PC-9 (cell line): ENCODE measurements at regions not wholly inside any gene's neighbourhood (a gene's known extent, or its start where the extent isn't known, plus 50 kb on each side); places are given as distances from the start of the nearest gene placed in this dataset.

Experiments
- BruUV-seq: library from RNA; stranded (reverse); fragments of 400-500 nt; replicated peaks from 2 replicates; lab custom pipeline; 2021; lab: Mats Ljungman, UMichigan
- CTCF ChIA-PET: fragments of 300-600 bp; sonication (Branson Sonifier 250); formaldehyde crosslinking; loops from one replicate; lab custom pipeline; 2022; ENCODE audit warnings: antibody characterized with exemption; lab: Charles Lee
- POLR2A ChIA-PET: fragments of 300-600 bp; sonication (Branson Sonifier 250); formaldehyde crosslinking; loops from one replicate; lab custom pipeline; 2022; ENCODE audit warnings: antibody characterized with exemption; ENCODE audit not compliant: unreplicated experiment; lab: Charles Lee
- DNase-seq, 2 experiments: peaks; one replicate each; pipeline versions ENCODE4 v3.0.0 to v3.0.0-alpha.2; 2015 to 2022; ENCODE audit warnings: mixed read lengths in 1 of 2
- H2AFZ ChIP-seq: fragments of 200-600 bp; sonication (generic); 2 replicates; pipeline ENCODE4 v1.8.1; 2017; ENCODE audit warnings: antibody characterized with exemption
- H3F3A ChIP-seq: fragments of 200-600 bp; sonication (generic); 2 replicates; pipeline ENCODE4 v1.8.1; 2017; ENCODE audit warnings: antibody characterized with exemption, mild to moderate bottlenecking, low read depth; ENCODE audit not compliant: insufficient read depth
- H3K27ac ChIP-seq: fragments of 200-600 bp; sonication (generic); 2 replicates; pipeline ENCODE4 v1.6.1; 2016; ENCODE audit warnings: mixed run types
- H3K27me3 ChIP-seq: fragments of 200-600 bp; sonication (generic); 2 replicates; pipeline ENCODE4 v1.6.1; 2016; ENCODE audit warnings: low read depth, mixed run types; ENCODE audit not compliant: insufficient read depth
- H3K36me3 ChIP-seq: fragments of 200-600 bp; sonication (generic); 2 replicates; pipeline ENCODE4 v1.6.1; 2016; ENCODE audit warnings: low read depth, mixed run types
- H3K4me1 ChIP-seq: fragments of 200-600 bp; sonication (generic); replicated peaks from 2 replicates; pipeline ENCODE4 v1.6.1; 2016; ENCODE audit warnings: mixed run types; ENCODE audit not compliant: insufficient read depth
- H3K4me2 ChIP-seq: fragments of 200-600 bp; sonication (generic); 2 replicates; pipeline ENCODE4 v1.6.1; 2017; ENCODE audit warnings: mixed run types
- H3K4me3 ChIP-seq: fragments of 200-600 bp; sonication (generic); 2 replicates; pipeline ENCODE4 v1.6.1; 2016; ENCODE audit warnings: mixed run types
- H3K79me2 ChIP-seq: fragments of 200-600 bp; sonication (generic); 2 replicates; pipeline ENCODE4 v1.6.1; 2017; ENCODE audit warnings: low read depth, mixed run types
- H3K9me2 ChIP-seq: fragments of 200-600 bp; sonication (generic); 2 replicates; pipeline ENCODE4 v1.8.1; 2017; ENCODE audit warnings: mild to moderate bottlenecking; ENCODE audit not compliant: insufficient read depth
- H3K9me3 ChIP-seq: fragments of 200-600 bp; sonication (generic); 2 replicates; pipeline ENCODE4 v1.8.1; 2016; ENCODE audit warnings: low read depth; ENCODE audit not compliant: insufficient read depth
- H4K20me1 ChIP-seq: fragments of 200-600 bp; sonication (generic); 2 replicates; pipeline ENCODE4 v1.8.1; 2017; ENCODE audit not compliant: insufficient read depth
- EZH2 ChIP-seq: fragments of 200-600 bp; sonication (generic); IDR thresholded peaks from 2 replicates; pipeline ENCODE4 v1.8.0; 2017; ENCODE audit warnings: antibody characterized with exemption, low read depth
- intact Hi-C: fragments of 100-400 bp; cut with micrococcal nuclease; formaldehyde crosslinking; loops from one replicate; pipeline ENCODE4 v1.10.0; 2022; ENCODE audit not compliant: unreplicated experiment
- TF ChIP-seq, protein P1 (sequence below): fragments of 200-600 bp; sonication (generic); conservative IDR thresholded peaks from 2 replicates; pipeline ENCODE4 v1.6.1; 2017; ENCODE audit warnings: mixed run types, antibody characterized with exemption, mild to moderate bottlenecking, moderate library complexity

DNA sequence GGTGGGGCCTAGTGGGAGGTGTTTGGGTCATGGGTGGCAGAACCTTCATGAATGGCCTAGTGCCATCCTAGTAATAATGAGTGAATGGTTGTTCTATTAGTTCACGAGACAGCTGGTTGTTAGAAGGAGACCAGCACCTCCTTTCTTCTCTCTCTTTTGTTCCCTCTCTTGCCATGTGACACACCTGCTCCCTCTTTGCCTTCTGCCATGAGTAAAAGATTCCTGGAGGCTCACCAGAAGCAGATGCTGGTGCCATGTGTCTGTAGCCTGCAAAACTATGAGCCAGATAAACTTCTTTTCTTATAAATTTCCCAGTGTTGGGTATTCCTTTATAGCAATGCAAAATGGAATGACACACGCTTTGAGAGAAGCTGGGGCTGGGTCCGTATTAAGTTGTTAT lies 89.0 kb upstream of the SLC4A7 start:
- DNase-seq = no peak
- H3K27me3 ChIP-seq = no peaks in the 10 kb centered on the region
- no peaks in the 10 kb centered on the region for H3F3A ChIP-seq
- ChIA-PET POLR2A (no interaction called here), CTCF (no interaction called here)
- no TSS peak for BruUV-seq
- no peaks in the 10 kb centered on the region for H3K79me2 ChIP-seq
- peaks cover 6% of the 10 kb centered on the region; the same call in 1 of the 2 replicates for H3K4me1 ChIP-seq
- intact Hi-C loops = no loop called here
- H3K4me3 ChIP-seq = no peak overlapping the region
- no peak overlapping the region for H2AFZ ChIP-seq
- no peak overlapping the region for H3K4me2 ChIP-seq
- H3K27ac ChIP-seq = no peak overlapping the region
- TF ChIP-seq EZH2 = no peak
- TF ChIP-seq, protein P1, sequence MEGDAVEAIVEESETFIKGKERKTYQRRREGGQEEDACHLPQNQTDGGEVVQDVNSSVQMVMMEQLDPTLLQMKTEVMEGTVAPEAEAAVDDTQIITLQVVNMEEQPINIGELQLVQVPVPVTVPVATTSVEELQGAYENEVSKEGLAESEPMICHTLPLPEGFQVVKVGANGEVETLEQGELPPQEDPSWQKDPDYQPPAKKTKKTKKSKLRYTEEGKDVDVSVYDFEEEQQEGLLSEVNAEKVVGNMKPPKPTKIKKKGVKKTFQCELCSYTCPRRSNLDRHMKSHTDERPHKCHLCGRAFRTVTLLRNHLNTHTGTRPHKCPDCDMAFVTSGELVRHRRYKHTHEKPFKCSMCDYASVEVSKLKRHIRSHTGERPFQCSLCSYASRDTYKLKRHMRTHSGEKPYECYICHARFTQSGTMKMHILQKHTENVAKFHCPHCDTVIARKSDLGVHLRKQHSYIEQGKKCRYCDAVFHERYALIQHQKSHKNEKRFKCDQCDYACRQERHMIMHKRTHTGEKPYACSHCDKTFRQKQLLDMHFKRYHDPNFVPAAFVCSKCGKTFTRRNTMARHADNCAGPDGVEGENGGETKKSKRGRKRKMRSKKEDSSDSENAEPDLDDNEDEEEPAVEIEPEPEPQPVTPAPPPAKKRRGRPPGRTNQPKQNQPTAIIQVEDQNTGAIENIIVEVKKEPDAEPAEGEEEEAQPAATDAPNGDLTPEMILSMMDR = no peak
- no peaks in the 10 kb centered on the region for H4K20me1 ChIP-seq
- no peaks in the 10 kb centered on the region for H3K9me3 ChIP-seq
- no peaks in the 10 kb centered on the region for H3K36me3 ChIP-seq
- H3K9me2 ChIP-seq = no peaks in the 10 kb centered on the region

DNA sequence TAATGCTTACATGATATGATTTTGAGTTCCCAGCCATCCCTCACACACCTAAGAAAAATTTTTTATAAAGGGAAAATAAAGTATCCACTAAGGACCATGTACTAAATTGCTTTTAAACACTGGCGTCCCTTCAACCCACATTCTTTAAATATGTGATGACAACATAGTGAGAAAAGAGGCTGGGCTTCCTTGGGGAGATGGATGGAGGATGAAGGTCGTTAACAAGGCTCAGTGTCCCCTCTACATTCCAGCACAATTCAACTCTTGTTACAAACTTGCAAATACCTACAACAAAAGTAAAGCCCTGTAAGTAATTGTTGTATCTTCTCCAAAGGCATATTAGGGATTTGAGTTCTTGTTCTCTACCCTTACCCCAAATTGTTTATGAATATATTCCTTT lies 87.2 kb upstream of the SLC4A7 start:
- no peaks in the 10 kb centered on the region for H3F3A ChIP-seq
- H3K9me3 ChIP-seq = no peaks in the 10 kb centered on the region
- H3K4me2 ChIP-seq = no peak overlapping the region
- no peaks in the 10 kb centered on the region for H3K27me3 ChIP-seq
- H2AFZ ChIP-seq = no peak overlapping the region
- TF ChIP-seq EZH2 = no peak
- TF ChIP-seq, protein P1 = no peak
- intact Hi-C loops = no loop called here
- ChIA-PET CTCF (no interaction called here), POLR2A (no interaction called here)
- H3K4me1 ChIP-seq = peaks cover 7% of the 10 kb centered on the region; the same call in 1 of the 2 replicates
- H3K4me3 ChIP-seq = no peak overlapping the region
- H3K9me2 ChIP-seq = no peaks in the 10 kb centered on the region
- H4K20me1 ChIP-seq = no peaks in the 10 kb centered on the region
- no peak for DNase-seq
- no TSS peak for BruUV-seq
- H3K27ac ChIP-seq = no peak overlapping the region
- H3K36me3 ChIP-seq = no peaks in the 10 kb centered on the region
- H3K79me2 ChIP-seq = no peaks in the 10 kb centered on the region

DNA sequence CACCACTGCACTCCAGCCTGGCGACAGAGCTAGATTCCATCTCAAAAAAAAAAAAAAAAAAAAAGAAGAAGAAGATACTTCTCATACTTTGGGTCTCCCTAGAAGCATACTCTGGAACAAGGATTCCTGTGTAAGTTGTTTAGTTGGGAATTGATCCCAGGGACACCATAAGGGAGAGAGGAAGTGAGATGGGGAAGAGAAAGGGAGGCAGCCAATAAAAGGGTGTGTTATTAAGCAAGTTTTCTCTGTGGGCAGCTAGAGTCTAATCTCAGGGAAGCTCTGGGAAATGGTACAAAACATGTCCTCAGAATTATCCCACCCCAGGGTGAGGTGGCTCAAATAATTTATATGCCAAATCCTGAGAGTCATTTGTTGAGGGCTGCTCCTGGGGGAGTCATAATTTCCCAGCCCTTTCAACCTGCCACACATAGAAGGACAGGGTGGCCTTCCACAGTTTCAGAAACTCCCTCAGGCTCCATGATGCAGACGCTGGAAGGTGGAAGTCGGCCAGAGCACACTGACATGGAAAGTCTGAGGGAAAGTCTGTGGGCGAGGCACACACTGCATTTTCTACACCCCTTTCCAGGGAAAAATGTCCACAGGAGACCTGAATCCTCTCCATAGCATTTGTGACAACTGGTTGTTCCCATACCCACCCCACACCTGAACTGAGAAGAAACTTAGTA lies 86.4 kb upstream of the SLC4A7 start:
- CTCF ChIA-PET = interaction anchor here (0.7 kb wide), 1 partner anchor 1729 kb away, joined by 5 read pairs; no protein-coding TSS in a partner anchor
- H3K9me3 ChIP-seq = no peaks in the 10 kb centered on the region
- H3K9me2 ChIP-seq = no peaks in the 10 kb centered on the region
- no peaks in the 10 kb centered on the region for H3K36me3 ChIP-seq
- TF ChIP-seq, protein P1 = no peak
- no peak for TF ChIP-seq EZH2
- no peak overlapping the region for H3K27ac ChIP-seq
- intact Hi-C loops = no loop called here
- no peaks in the 10 kb centered on the region for H3F3A ChIP-seq
- no peak overlapping the region for H2AFZ ChIP-seq
- H3K4me2 ChIP-seq = no peak overlapping the region
- no peak overlapping the region for H3K4me3 ChIP-seq
- no peak for DNase-seq
- BruUV-seq = no TSS peak
- no peaks in the 10 kb centered on the region for H4K20me1 ChIP-seq
- peaks cover 7% of the 10 kb centered on the region; the same call in 1 of the 2 replicates for H3K4me1 ChIP-seq
- H3K79me2 ChIP-seq = no peaks in the 10 kb centered on the region
- POLR2A ChIA-PET = no interaction called here
- no peaks in the 10 kb centered on the region for H3K27me3 ChIP-seq
